Parathyroid adenoma (tissue), 2 donors: ENCODE measurements at regions not wholly inside any gene's neighbourhood (a gene's known extent, or its start where the extent isn't known, plus 50 kb on each side); places are given as distances from the start of the nearest gene placed in this dataset.

Source experiments
- H2AFZ ChIP-seq: fragments of 300-600 bp; sonication (generic); one replicate; pipeline ENCODE4 v1.7.0; 2017; ENCODE audit warnings: antibody characterized with exemption, mild to moderate bottlenecking
- H3K27ac ChIP-seq: fragments of 300-600 bp; sonication (generic); one replicate; pipeline ENCODE4 v1.7.0; 2017
- H3K27me3 ChIP-seq: fragments of 300-600 bp; sonication (generic); one replicate; pipeline ENCODE4 v1.7.0; 2017; ENCODE audit warnings: low read length; ENCODE audit not compliant: control insufficient read depth, insufficient read depth
- H3K36me3 ChIP-seq: fragments of 300-600 bp; sonication (generic); one replicate; pipeline ENCODE4 v1.7.0; 2017; ENCODE audit warnings: low read length; ENCODE audit not compliant: control insufficient read depth, insufficient read depth
- H3K4me1 ChIP-seq: fragments of 300-600 bp; sonication (generic); one replicate; pipeline ENCODE4 v1.7.0; 2017; ENCODE audit warnings: control low read depth
- H3K4me2 ChIP-seq: fragments of 300-600 bp; sonication (generic); one replicate; pipeline ENCODE4 v1.7.0; 2017; ENCODE audit warnings: low read length
- H3K4me3 ChIP-seq: fragments of 300-600 bp; sonication (generic); one replicate; pipeline ENCODE4 v1.7.0; 2017; ENCODE audit warnings: low read depth, low read length
- H3K79me2 ChIP-seq: fragments of 300-600 bp; sonication (generic); one replicate; pipeline ENCODE4 v1.7.0; 2017; ENCODE audit warnings: control low read depth
- H3K9ac ChIP-seq: fragments of 300-600 bp; sonication (generic); one replicate; pipeline ENCODE4 v1.7.0; 2017; ENCODE audit warnings: mild to moderate bottlenecking
- H3K9me3 ChIP-seq: fragments of 300-600 bp; sonication (generic); one replicate; pipeline ENCODE4 v1.7.0; 2017; ENCODE audit warnings: low read length; ENCODE audit not compliant: control insufficient read depth
- CTCF ChIP-seq: fragments of 300-600 bp; sonication (generic); IDR thresholded peaks from one replicate; pipeline ENCODE4 v1.7.0; 2017; ENCODE audit warnings: antibody characterized with exemption, mild to moderate bottlenecking
- donor health status: primary hyperparathyroidism.

GRCh38 chr1:56171670-56172069, 407.7 kb downstream of the PLPP3 start:
- no peak overlapping the region for H3K4me3 ChIP-seq

DNA sequence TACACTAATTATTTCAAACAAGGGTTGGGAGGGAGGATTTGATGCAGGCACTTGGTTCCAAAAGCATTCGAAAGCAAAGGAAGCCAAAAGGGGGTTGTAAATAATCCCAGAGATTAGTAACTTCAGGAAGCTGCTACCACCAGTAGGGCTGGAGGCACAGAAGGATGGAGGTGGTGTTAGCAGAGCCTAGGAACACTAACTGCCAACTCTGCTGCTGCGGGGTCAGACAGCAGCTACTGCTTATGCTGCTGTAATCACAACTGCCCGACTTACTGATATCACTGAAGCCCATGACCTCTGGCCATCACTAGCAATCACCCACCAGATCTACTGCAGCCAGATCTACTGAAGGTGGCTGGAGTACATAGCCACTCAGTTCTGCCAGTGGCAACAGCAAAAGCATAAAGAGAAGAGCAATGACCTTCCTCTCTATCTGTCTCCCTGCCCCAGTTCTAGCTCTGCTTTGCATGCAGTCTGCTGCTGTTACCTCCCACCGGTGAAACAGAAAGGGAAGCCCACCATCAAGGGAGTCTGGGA, 408.5 kb downstream of the PLPP3 start:
- TF ChIP-seq CTCF, result no peak
- Histone ChIP-seq H3K4me3 (no peak overlapping the region), H3K9me3 (no peaks in the 10 kb centered on the region), H3K4me2 (no peak overlapping the region), H3K27ac (no peak overlapping the region), H2AFZ (no peak overlapping the region), H3K9ac (no peak overlapping the region), H3K79me2 (no peaks in the 10 kb centered on the region), H3K36me3 (no peaks in the 10 kb centered on the region), H3K27me3 (no peaks in the 10 kb centered on the region), H3K4me1 (no peaks in the 10 kb centered on the region)

More at GRCh38 chr1:56171670-56172069, 407.7 kb downstream of the PLPP3 start:
- no peak overlapping the region for H3K4me2 ChIP-seq
- no peaks in the 10 kb centered on the region for H3K79me2 ChIP-seq
- no peaks in the 10 kb centered on the region for H3K9me3 ChIP-seq
- H3K36me3 ChIP-seq, result no peaks in the 10 kb centered on the region
- H3K9ac ChIP-seq, result no peak overlapping the region
- TF ChIP-seq CTCF, result no peak
- no peak overlapping the region for H2AFZ ChIP-seq
- no peak overlapping the region for H3K27ac ChIP-seq
- H3K27me3 ChIP-seq, result no peaks in the 10 kb centered on the region
- no peaks in the 10 kb centered on the region for H3K4me1 ChIP-seq

DNA sequence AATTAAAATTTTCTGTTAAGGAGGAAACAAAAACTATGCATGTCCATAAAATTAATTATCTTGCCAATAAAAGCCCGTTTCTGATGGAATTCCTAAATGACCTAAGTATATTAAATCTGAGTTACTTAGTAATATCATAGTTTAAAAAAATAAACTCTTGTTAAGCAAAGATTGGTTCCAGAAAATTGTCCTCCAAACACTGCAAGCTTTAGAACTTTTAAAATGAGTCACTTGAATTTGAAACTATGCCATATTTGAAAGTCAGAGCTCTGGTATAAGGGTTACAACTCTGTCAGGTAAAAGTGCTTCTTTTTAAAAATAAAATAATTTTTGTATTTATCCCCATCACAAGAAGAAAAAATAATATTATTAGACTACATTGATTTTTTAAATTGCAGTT, 409.5 kb downstream of the PLPP3 start:
- Histone ChIP-seq H3K4me1 (no peaks in the 10 kb centered on the region), H3K27me3 (no peaks in the 10 kb centered on the region)

DNA sequence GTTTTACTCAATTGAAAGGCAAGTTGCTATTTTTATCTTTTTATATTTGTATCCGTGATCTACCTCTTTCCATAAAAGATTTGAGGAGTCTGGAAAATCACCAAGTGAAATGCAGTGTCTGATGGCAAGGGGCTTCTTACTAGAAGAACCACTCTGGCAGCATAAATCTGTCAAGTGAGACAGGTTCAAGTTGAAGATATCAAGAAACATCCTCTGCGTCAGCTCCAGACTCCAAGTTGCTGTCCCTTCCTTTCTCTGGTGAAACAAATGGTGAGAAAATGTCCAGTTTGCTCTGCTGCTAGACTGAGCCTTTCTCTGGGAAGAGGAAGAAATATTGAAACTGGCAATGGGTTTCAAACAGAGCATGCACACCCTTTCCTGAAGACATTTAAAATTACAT, 411.2 kb downstream of the PLPP3 start:
- Histone ChIP-seq H3K4me2 (no peak overlapping the region), H3K9ac (no peak overlapping the region), H3K4me3 (no peak overlapping the region), H3K9me3 (no peaks in the 10 kb centered on the region), H3K36me3 (no peaks in the 10 kb centered on the region), H2AFZ (no peak overlapping the region), H3K79me2 (no peaks in the 10 kb centered on the region), H3K27me3 (no peaks in the 10 kb centered on the region), H3K27ac (no peak overlapping the region), H3K4me1 (no peaks in the 10 kb centered on the region)
- no peak for TF ChIP-seq CTCF

More for the DNA sequence above, 409.5 kb downstream of the PLPP3 start:
- H3K4me2 ChIP-seq, result no peak overlapping the region
- no peak overlapping the region for H2AFZ ChIP-seq
- no peaks in the 10 kb centered on the region for H3K9me3 ChIP-seq
- H3K79me2 ChIP-seq, result no peaks in the 10 kb centered on the region
- no peaks in the 10 kb centered on the region for H3K36me3 ChIP-seq
- no peak for TF ChIP-seq CTCF
- no peak overlapping the region for H3K4me3 ChIP-seq
- H3K27ac ChIP-seq, result no peak overlapping the region
- no peak overlapping the region for H3K9ac ChIP-seq

DNA sequence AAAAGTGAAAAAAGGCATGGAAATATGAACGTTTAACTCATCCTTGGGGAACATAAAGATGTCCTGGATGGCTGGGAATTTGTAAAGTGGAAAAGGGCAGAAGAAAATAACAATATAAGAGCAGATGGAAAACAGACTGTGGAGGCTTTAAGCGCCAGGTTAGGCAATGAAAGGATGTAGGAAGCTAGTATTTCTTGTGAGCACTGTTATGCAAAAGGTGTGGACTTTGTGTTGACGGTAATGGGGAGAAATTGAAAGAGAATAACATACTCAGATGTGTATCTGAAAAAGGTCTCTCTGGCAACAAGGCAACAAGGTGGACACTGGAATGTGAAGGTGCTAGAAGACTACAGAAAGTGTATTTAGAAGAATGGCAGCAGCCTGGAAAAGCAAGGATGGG, 411.8 kb downstream of the PLPP3 start:
- no peaks in the 10 kb centered on the region for H3K36me3 ChIP-seq
- no peak for TF ChIP-seq CTCF
- H3K79me2 ChIP-seq, result no peaks in the 10 kb centered on the region
- no peaks in the 10 kb centered on the region for H3K27me3 ChIP-seq
- H3K9me3 ChIP-seq, result no peaks in the 10 kb centered on the region
- no peak overlapping the region for H3K9ac ChIP-seq
- H3K4me3 ChIP-seq, result no peak overlapping the region
- no peaks in the 10 kb centered on the region for H3K4me1 ChIP-seq
- no peak overlapping the region for H2AFZ ChIP-seq
- H3K4me2 ChIP-seq, result no peak overlapping the region
- H3K27ac ChIP-seq, result no peak overlapping the region
